ENCODE measurements at regions not wholly inside any gene's neighbourhood (a gene's known extent, or its start where the extent isn't known, plus 50 kb on each side); places are given as distances from the start of the nearest gene placed in this dataset.

GRCh38 chr3:22940285-22940684, 262.8 kb upstream of the UBE2E2 start:
- TF ChIP-seq SP1 (IDR thresholded peaks at IDR 0.05; ENCODE audit: low read depth) (no peak), POLR2AphosphoS5 (IDR thresholded peaks at IDR 0.05; ENCODE audit: low read depth, low read length) (no peak), YY1 (IDR thresholded peaks at IDR 0.05; ENCODE audit: extremely low read depth, insufficient replicate concordance, low read depth, low read length) (no peak), ZBTB33 (IDR thresholded peaks at IDR 0.05; ENCODE audit: extremely low read depth, insufficient replicate concordance, low read length) (no peak), POLR2A (IDR thresholded peaks at IDR 0.05; ENCODE audit: borderline replicate concordance, extremely low read depth, insufficient read depth, insufficient read length) (no peak), RAD21 (IDR thresholded peaks at IDR 0.05; ENCODE audit: low read depth) (no peak), EZH2 (IDR thresholded peaks at IDR 0.05) (no peak), FOSL1 (IDR thresholded peaks at IDR 0.05; ENCODE audit: low read depth) (no peak), ELF1 (IDR thresholded peaks at IDR 0.05; ENCODE audit: borderline replicate concordance, low read depth) (no peak)
- TF ChIP-seq, protein P1, sequence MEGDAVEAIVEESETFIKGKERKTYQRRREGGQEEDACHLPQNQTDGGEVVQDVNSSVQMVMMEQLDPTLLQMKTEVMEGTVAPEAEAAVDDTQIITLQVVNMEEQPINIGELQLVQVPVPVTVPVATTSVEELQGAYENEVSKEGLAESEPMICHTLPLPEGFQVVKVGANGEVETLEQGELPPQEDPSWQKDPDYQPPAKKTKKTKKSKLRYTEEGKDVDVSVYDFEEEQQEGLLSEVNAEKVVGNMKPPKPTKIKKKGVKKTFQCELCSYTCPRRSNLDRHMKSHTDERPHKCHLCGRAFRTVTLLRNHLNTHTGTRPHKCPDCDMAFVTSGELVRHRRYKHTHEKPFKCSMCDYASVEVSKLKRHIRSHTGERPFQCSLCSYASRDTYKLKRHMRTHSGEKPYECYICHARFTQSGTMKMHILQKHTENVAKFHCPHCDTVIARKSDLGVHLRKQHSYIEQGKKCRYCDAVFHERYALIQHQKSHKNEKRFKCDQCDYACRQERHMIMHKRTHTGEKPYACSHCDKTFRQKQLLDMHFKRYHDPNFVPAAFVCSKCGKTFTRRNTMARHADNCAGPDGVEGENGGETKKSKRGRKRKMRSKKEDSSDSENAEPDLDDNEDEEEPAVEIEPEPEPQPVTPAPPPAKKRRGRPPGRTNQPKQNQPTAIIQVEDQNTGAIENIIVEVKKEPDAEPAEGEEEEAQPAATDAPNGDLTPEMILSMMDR (IDR thresholded peaks at IDR 0.05 in 2 of 3, conservative IDR thresholded peaks at IDR 0.05 in 1 of 3; ENCODE audit: borderline replicate concordance in 1 of 3, insufficient read depth in 1 of 3, low read depth in 2 of 3, low read length in 2 of 3) = no peak
- TF ChIP-seq, protein P2, sequence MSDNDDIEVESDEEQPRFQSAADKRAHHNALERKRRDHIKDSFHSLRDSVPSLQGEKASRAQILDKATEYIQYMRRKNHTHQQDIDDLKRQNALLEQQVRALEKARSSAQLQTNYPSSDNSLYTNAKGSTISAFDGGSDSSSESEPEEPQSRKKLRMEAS (IDR thresholded peaks at IDR 0.05) = no peak
- TF ChIP-seq, protein P3, sequence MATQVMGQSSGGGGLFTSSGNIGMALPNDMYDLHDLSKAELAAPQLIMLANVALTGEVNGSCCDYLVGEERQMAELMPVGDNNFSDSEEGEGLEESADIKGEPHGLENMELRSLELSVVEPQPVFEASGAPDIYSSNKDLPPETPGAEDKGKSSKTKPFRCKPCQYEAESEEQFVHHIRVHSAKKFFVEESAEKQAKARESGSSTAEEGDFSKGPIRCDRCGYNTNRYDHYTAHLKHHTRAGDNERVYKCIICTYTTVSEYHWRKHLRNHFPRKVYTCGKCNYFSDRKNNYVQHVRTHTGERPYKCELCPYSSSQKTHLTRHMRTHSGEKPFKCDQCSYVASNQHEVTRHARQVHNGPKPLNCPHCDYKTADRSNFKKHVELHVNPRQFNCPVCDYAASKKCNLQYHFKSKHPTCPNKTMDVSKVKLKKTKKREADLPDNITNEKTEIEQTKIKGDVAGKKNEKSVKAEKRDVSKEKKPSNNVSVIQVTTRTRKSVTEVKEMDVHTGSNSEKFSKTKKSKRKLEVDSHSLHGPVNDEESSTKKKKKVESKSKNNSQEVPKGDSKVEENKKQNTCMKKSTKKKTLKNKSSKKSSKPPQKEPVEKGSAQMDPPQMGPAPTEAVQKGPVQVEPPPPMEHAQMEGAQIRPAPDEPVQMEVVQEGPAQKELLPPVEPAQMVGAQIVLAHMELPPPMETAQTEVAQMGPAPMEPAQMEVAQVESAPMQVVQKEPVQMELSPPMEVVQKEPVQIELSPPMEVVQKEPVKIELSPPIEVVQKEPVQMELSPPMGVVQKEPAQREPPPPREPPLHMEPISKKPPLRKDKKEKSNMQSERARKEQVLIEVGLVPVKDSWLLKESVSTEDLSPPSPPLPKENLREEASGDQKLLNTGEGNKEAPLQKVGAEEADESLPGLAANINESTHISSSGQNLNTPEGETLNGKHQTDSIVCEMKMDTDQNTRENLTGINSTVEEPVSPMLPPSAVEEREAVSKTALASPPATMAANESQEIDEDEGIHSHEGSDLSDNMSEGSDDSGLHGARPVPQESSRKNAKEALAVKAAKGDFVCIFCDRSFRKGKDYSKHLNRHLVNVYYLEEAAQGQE (IDR thresholded peaks at IDR 0.05; ENCODE audit: low read depth) = no peak
